ENCODE measurements at regions not wholly inside any gene's neighbourhood (a gene's known extent, or its start where the extent isn't known, plus 50 kb on each side); places are given as distances from the start of the nearest gene placed in this dataset.

DNA sequence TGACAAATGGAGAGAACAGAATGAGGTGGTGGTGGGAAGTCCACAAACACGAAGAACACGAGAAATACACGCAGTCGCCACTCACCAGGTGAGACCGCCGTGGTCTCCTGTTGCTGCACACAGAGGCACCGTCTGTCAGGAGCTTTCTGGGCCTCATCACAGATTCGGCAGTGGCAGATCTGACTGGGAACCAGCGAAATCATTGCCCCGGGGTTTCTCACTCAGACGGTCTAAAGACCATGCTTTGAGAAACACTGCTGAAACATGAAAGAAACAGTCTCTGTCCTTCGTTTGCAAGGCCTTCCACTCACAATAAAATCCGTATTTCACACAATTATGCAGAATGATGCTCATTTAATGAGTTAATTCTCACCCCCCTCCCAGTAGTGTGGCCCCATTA, 130.9 kb upstream of the AFDN start:
- Histone ChIP-seq H3K36me3 (no peaks in the 10 kb centered on the region), H3K9me3 (no peaks in the 10 kb centered on the region), H3K4me3 (no peak overlapping the region), H3K4me1 (peaks cover 9% of the 10 kb centered on the region), H3K27me3 (no peaks in the 10 kb centered on the region), H3K27ac (no peak overlapping the region), H3K9ac (ENCODE audit: low read depth in 2 of 2, low read length in 2 of 2) (no peak overlapping the region)
- intact Hi-C loops (cut with DNase I), result no loop called here
- DNase-seq, result no peak
- TF ChIP-seq, protein P1, sequence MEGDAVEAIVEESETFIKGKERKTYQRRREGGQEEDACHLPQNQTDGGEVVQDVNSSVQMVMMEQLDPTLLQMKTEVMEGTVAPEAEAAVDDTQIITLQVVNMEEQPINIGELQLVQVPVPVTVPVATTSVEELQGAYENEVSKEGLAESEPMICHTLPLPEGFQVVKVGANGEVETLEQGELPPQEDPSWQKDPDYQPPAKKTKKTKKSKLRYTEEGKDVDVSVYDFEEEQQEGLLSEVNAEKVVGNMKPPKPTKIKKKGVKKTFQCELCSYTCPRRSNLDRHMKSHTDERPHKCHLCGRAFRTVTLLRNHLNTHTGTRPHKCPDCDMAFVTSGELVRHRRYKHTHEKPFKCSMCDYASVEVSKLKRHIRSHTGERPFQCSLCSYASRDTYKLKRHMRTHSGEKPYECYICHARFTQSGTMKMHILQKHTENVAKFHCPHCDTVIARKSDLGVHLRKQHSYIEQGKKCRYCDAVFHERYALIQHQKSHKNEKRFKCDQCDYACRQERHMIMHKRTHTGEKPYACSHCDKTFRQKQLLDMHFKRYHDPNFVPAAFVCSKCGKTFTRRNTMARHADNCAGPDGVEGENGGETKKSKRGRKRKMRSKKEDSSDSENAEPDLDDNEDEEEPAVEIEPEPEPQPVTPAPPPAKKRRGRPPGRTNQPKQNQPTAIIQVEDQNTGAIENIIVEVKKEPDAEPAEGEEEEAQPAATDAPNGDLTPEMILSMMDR (IDR thresholded peaks at IDR 0.05), result no peak

DNA sequence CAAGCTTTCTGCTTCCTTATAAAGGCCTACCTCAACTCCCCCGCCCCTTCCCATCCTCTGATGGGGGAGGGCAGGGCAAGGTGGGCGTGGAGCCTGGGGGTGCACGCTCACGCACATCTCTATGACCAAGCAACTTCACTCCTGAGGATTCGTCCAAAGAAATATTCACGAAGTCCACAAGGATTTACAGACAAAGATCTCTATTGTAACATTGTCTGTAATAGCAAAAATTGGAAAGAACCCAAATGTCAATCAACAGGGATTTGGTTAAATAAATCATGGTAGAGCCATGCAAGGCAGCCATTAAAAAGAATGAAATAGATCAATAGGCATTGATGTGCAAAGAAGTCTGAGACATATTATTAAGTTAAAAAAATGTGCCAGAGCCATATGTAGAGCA, 130.4 kb upstream of the AFDN start:
- TF ChIP-seq, protein P1 (IDR thresholded peaks at IDR 0.05), result no peak
- intact Hi-C loops (cut with DNase I), result no loop called here

DNA sequence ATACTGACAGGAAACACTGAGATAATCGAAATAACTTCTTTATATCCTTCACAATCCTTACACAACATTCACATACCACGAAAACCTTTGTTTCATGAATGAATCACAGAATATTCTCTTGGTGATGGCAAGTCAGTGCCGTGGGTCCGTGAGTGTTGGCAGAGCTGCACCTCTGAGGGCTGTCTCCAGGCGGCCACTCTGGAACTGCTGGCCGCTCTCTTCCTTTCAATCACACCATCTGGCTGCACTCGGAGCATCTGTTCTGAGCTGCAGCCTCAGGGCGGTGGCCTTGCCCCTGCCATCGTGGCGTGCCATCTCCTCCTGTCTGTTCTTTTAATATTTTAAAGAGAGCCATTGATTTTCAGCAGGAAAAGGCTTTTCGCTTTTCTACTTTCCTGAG, 129.4 kb upstream of the AFDN start:
- H3K27me3 ChIP-seq, result no peaks in the 10 kb centered on the region
- no peaks in the 10 kb centered on the region for H3K36me3 ChIP-seq
- no peak overlapping the region for H3K9ac ChIP-seq (ENCODE audit: low read depth in 2 of 2, low read length in 2 of 2)
- no peak for DNase-seq
- peaks cover 9% of the 10 kb centered on the region for H3K4me1 ChIP-seq
- H3K4me3 ChIP-seq, result no peak overlapping the region
- TF ChIP-seq, protein P1 (IDR thresholded peaks at IDR 0.05), result no peak
- no peak overlapping the region for H3K27ac ChIP-seq
- no peaks in the 10 kb centered on the region for H3K9me3 ChIP-seq
- intact Hi-C loops (cut with DNase I), result no loop called here

More for the DNA sequence above, 130.4 kb upstream of the AFDN start:
- DNase-seq, result no peak
- H3K4me1 ChIP-seq, result peaks cover 9% of the 10 kb centered on the region
- H3K27me3 ChIP-seq, result no peaks in the 10 kb centered on the region
- no peak overlapping the region for H3K4me3 ChIP-seq
- no peaks in the 10 kb centered on the region for H3K36me3 ChIP-seq
- H3K9me3 ChIP-seq, result no peaks in the 10 kb centered on the region
- H3K9ac ChIP-seq (ENCODE audit: low read depth in 2 of 2, low read length in 2 of 2), result no peak overlapping the region
- no peak overlapping the region for H3K27ac ChIP-seq

DNA sequence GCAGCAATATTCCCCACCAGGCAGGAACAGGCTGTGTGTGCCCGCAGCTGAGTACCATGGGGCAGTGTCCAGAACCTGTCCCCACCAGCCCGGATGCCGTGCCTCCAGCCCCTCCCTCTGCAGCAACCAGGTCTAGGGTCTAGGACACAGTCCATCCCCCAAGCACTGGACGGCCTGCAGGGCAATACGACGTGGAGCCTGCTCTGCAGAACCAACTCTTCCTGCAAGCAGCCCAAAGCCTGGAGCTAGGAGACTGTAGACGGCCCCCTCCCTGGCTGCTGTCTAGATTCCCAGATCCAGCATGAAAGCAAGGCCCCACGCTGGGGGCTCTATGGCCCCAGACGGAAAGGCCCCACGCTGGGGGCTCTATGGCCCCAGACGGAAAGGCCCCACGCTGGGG, 128.2 kb upstream of the AFDN start:
- no peak for DNase-seq
- Histone ChIP-seq H3K9me3 (no peaks in the 10 kb centered on the region), H3K36me3 (no peaks in the 10 kb centered on the region), H3K4me3 (no peak overlapping the region), H3K27ac (no peak overlapping the region), H3K27me3 (no peaks in the 10 kb centered on the region), H3K4me1 (peaks cover 9% of the 10 kb centered on the region), H3K9ac (ENCODE audit: low read depth in 2 of 2, low read length in 2 of 2) (no peak overlapping the region)
- TF ChIP-seq, protein P1 (IDR thresholded peaks at IDR 0.05), result no peak
- intact Hi-C loops (cut with DNase I), result no loop called here

DNA sequence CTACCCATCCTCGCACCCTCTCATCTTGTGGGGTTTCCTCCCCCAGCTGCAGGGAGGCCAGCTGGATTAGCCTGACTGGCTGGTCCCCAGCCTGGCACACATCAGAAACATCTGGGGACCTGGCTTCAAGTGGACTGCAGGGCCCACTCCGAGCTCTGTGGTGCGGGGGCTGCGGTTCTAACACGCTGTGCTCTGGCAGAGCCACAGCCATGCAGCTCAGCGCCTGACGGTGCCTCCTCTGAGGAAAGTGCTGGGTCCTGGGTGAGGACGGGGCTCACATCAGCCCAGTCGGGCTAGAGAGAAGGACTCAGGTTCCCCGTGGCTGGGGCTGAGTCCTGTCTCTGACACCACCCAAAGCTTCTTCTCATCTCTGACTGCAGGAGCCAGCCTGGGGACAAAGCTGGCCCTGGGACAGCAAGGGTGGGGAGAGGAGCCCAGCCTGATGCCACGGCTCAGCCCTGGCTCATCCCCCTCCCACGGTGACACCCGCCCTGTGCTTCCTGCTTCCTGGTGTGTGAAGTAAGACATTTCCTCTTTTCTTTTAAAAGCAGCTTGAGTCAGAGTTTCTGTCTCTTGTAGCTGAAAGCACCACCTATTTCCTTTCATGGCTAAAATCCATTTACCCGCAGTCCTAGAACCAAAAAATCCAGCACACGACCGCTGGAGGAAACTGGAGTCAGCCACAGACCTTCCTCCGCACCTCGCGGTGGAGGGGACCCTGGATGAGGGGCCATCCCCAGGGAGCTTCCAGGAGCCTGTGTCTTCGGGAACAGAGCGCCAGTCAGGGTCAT, 127.4 kb upstream of the AFDN start:
- peak overlapping the region in 1 of 2 donors; percentile 47 for H3K9ac ChIP-seq (ENCODE audit: low read depth in 2 of 2, low read length in 2 of 2)
- H3K4me3 ChIP-seq, result no peak overlapping the region
- peaks cover 9% of the 10 kb centered on the region for H3K4me1 ChIP-seq
- TF ChIP-seq, protein P1 (IDR thresholded peaks at IDR 0.05), result no peak
- peak overlapping the region; percentile 65 for H3K27ac ChIP-seq
- no peaks in the 10 kb centered on the region for H3K9me3 ChIP-seq
- peak; percentile 70 for DNase-seq
- H3K36me3 ChIP-seq, result no peaks in the 10 kb centered on the region
- intact Hi-C loops (cut with DNase I), result no loop called here
- H3K27me3 ChIP-seq, result no peaks in the 10 kb centered on the region

Measured in colonic mucosa (tissue), 4 donors.